ENCODE measurements at regions not wholly inside any gene's neighbourhood (a gene's known extent, or its start where the extent isn't known, plus 50 kb on each side); places are given as distances from the start of the nearest gene placed in this dataset.

- TF ChIP-seq CHD1 (IDR thresholded peaks at IDR 0.05; ENCODE audit: low read depth, low read length) (no peak), RAD21 (IDR thresholded peaks at IDR 0.05; ENCODE audit: low read length) (no peak), SMC3 (IDR thresholded peaks at IDR 0.05; ENCODE audit: low read depth, low read length) (no peak), USF2 (IDR thresholded peaks at IDR 0.05; ENCODE audit: low read depth, low read length) (no peak), CEBPB (IDR thresholded peaks at IDR 0.05; ENCODE audit: low read depth, low read length) (no peak), CTCF (conservative IDR thresholded peaks at IDR 0.05; ENCODE audit: low read depth, low read length) (no peak), NFE2L2 (IDR thresholded peaks at IDR 0.05; ENCODE audit: low read depth, low read length) (no peak), MXI1 (IDR thresholded peaks at IDR 0.05; ENCODE audit: borderline replicate concordance, low read depth, low read length) (no peak), BHLHE40 (IDR thresholded peaks at IDR 0.05; ENCODE audit: low read depth, low read length) (no peak)
- Histone ChIP-seq H4K8ac (ENCODE audit: low read depth in 2 of 2, low read length in 2 of 2) (no peak overlapping the region), H4K5ac (ENCODE audit: low read depth, low read length) (no peak overlapping the region), H2AK5ac (ENCODE audit: low read depth, low read length) (no peak overlapping the region), H2BK5ac (ENCODE audit: low read depth, low read length, poor library complexity, severe bottlenecking) (no peak overlapping the region), H3K4ac (ENCODE audit: low read depth, low read length) (no peak overlapping the region), H4K20me1 (ENCODE audit: insufficient read depth, low read length) (no peaks in the 10 kb centered on the region), H3K36me3 (ENCODE audit: control insufficient read depth, insufficient read depth, low read length) (no peaks in the 10 kb centered on the region), H3K9me1 (ENCODE audit: insufficient read depth, low read length) (no peaks in the 10 kb centered on the region), H3K27ac (ENCODE audit: insufficient read depth, low read length) (no peak overlapping the region), H2BK15ac (ENCODE audit: low read depth, low read length) (no peak overlapping the region), H3K56ac (ENCODE audit: extremely low read depth, insufficient read depth, low read length) (no peak overlapping the region), H3K79me1 (ENCODE audit: low read depth in 1 of 2, low read length in 2 of 2) (no peaks in the 10 kb centered on the region), H3K23ac (ENCODE audit: low read depth, low read length) (no peak overlapping the region), H3K4me2 (ENCODE audit: low read depth, low read length) (no peak overlapping the region), H3K14ac (replicated peaks; ENCODE audit: low read depth, low read length) (no peak overlapping the region), H2AFZ (replicated peaks; ENCODE audit: low read length, poor library complexity) (no peak overlapping the region), H2BK120ac (ENCODE audit: low read depth, low read length) (no peak overlapping the region), H2BK20ac (ENCODE audit: low read depth, low read length) (no peak overlapping the region), H3K9ac (ENCODE audit: low read depth, low read length) (no peak overlapping the region), H3K9me3 (ENCODE audit: control insufficient read depth, insufficient read depth, low read length) (peaks cover 8% of the 10 kb centered on the region), H3K27me3 (ENCODE audit: control insufficient read depth, insufficient read depth, low read length) (no peaks in the 10 kb centered on the region), H3K18ac (ENCODE audit: low read depth, low read length) (no peak overlapping the region), H3K4me1 (ENCODE audit: control insufficient read depth, insufficient read depth, low read length) (peaks cover 6% of the 10 kb centered on the region), H2AK9ac (replicated peaks; ENCODE audit: low read depth, low read length, poor library complexity) (no peak overlapping the region), H4K91ac (ENCODE audit: insufficient read depth, low read depth, low read length) (no peak overlapping the region), H3K4me3 (ENCODE audit: insufficient read depth, low read depth, low read length) (no peak overlapping the region)
- no CpG with 5 or more reads among the region's 2 CpGs for WGBS, 2 experiments (ENCODE audit: extremely low coverage in 2 of 2, insufficient read length in 1 of 2)
- ATAC-seq (ENCODE audit: low read depth) (no peak; the same call in 1 of the 2 replicates), DNase-seq (no peak)
- no TSS peak for BruUV-seq (replicated peaks)
- in situ Hi-C loops (cut with MboI; ENCODE audit: low sequenced_read_pairs) = no loop called here
- POLR2A ChIA-PET (ENCODE audit: unreplicated experiment) = no interaction called here
- CTCF ChIA-PET = no interaction called here
- dilution Hi-C loops (cut with HindIII; ENCODE audit: low sequenced_read_pairs, unreplicated experiment) = no loop called here
- intact Hi-C loops (cut with micrococcal nuclease) = loop anchor here (10.0 kb wide), 1 partner anchor 549 kb away; the partner anchor contains the start of gene B3GALT5
Measured at GRCh38 chr21:39065917-39066316, 117.3 kb downstream of the PSMG1 start.
